NT2/D1 (cell line): ENCODE measurements at regions not wholly inside any gene's neighbourhood (a gene's known extent, or its start where the extent isn't known, plus 50 kb on each side); places are given as distances from the start of the nearest gene placed in this dataset.

Source experiments
- SUZ12 ChIP-seq: IDR thresholded peaks from 2 replicates; pipeline ENCODE4 v1.6.1; 2011; ENCODE audit not compliant: insufficient read length, insufficient read depth; ENCODE audit errors: extremely low read depth
- YY1 ChIP-seq: IDR thresholded peaks from 2 replicates; pipeline ENCODE4 v1.6.1; 2011; ENCODE audit not compliant: insufficient read length, insufficient read depth
- ZNF274 ChIP-seq: IDR thresholded peaks from 2 replicates; pipeline ENCODE4 v1.6.1; 2011; ENCODE audit warnings: mild to moderate bottlenecking, low read depth, low read length

DNA sequence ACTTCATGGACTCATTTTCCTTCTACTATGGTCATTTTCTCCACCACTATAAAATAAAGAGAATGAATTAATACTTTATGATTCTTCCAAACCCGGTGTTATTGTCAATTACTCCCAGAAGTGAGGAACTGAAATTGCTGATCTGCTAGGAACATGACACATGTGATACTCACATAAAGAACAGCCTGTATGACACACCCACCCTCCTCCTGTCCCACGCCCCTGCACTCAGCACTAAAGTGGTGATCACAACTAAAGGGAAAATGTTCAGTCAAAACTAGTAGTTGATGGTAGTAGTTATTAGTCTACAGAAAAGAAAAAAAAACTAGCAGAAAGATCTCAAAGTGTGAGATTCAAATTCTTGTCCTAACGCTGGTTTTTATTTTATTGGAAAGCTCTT is 1508.3 kb downstream of the RAPGEF2 start:
- TF ChIP-seq YY1 (no peak), ZNF274 (no peak), SUZ12 (no peak)
